GM12874 (cell line): ENCODE measurements at regions not wholly inside any gene's neighbourhood (a gene's known extent, or its start where the extent isn't known, plus 50 kb on each side); places are given as distances from the start of the nearest gene placed in this dataset.

Source experiments
- CTCF ChIP-seq: IDR thresholded peaks from 2 replicates; pipeline ENCODE4 v1.5.1; 2011; ENCODE audit warnings: low read depth, mild to moderate bottlenecking, control low read depth, low read length, moderate library complexity; ENCODE audit not compliant: insufficient read depth

- TF ChIP-seq CTCF: no peak
Observed at GRCh38 chr10:118520116-118520742, 75.2 kb downstream of the PRLHR start.

- no peak for TF ChIP-seq CTCF
Observed at GRCh38 chr10:118518095-118518494, 77.4 kb downstream of the PRLHR start.

GRCh38 chr10:118516716-118517115 lies 78.7 kb downstream of the PRLHR start:
- TF ChIP-seq CTCF: no peak

- no peak for TF ChIP-seq CTCF
Observed at GRCh38 chr10:118513174-118513573, 82.3 kb downstream of the PRLHR start.

GRCh38 chr10:118511711-118512110 lies 83.7 kb downstream of the PRLHR start:
- no peak for TF ChIP-seq CTCF

GRCh38 chr10:118508863-118509262 lies 86.6 kb downstream of the PRLHR start:
- TF ChIP-seq CTCF: no peak

- no peak for TF ChIP-seq CTCF
Observed at GRCh38 chr10:118508355-118508754, 87.1 kb downstream of the PRLHR start.
